ENCODE measurements at regions not wholly inside any gene's neighbourhood (a gene's known extent, or its start where the extent isn't known, plus 50 kb on each side); places are given as distances from the start of the nearest gene placed in this dataset.
"Not testable (repeated sequence)": the region's sequence is repeated elsewhere in the genome, so short reads cannot be mapped to it uniquely, and the experiment has no call there.

- H3K4me3 ChIP-seq (ENCODE audit: low read depth, low read length): no peak overlapping the region
- no peak for TF ChIP-seq MYC (IDR thresholded peaks at IDR 0.05; ENCODE audit: low read depth, low read length)
- no peak for TF ChIP-seq CTCF (IDR thresholded peaks at IDR 0.05; ENCODE audit: low read depth, low read length)
- peak; percentile 28 for DNase-seq (ENCODE audit: low read depth)
Observed at GRCh38 chr2:91477731-91478672, 2786.5 kb downstream of the RPIA start.

GRCh38 chr2:91478851-91479718, 2787.6 kb downstream of the RPIA start:
- DNase-seq (ENCODE audit: low read depth): peak; percentile 28

GRCh38 chr2:91485226-91485625, 2793.8 kb downstream of the RPIA start:
- DNase-seq (ENCODE audit: low read depth); H3K4me3 ChIP-seq (ENCODE audit: low read depth, low read length): not testable (repeated sequence)

More at GRCh38 chr2:91478851-91479718, 2787.6 kb downstream of the RPIA start:
- not testable (repeated sequence) for H3K4me3 ChIP-seq (ENCODE audit: low read depth, low read length)

GRCh38 chr2:91497129-91498064, 2805.9 kb downstream of the RPIA start:
- not testable (repeated sequence) for H3K4me3 ChIP-seq (ENCODE audit: low read depth, low read length)
- DNase-seq (ENCODE audit: low read depth): peak; percentile 1

GRCh38 chr2:91498065-91498449, 2806.6 kb downstream of the RPIA start:
- DNase-seq (ENCODE audit: low read depth); H3K4me3 ChIP-seq (ENCODE audit: low read depth, low read length): not testable (repeated sequence)

GRCh38 chr2:91498513-91499250, 2807.2 kb downstream of the RPIA start:
- not testable (repeated sequence) for H3K4me3 ChIP-seq (ENCODE audit: low read depth, low read length)
- peak; percentile 2 for DNase-seq (ENCODE audit: low read depth)

- H3K4me3 ChIP-seq (ENCODE audit: low read depth, low read length): not testable (repeated sequence)
- peak; percentile 0 for DNase-seq (ENCODE audit: low read depth)
Observed at GRCh38 chr2:91499431-91500050, 2808.1 kb downstream of the RPIA start.

- DNase-seq (ENCODE audit: low read depth); H3K4me3 ChIP-seq (ENCODE audit: low read depth, low read length): not testable (repeated sequence)
Observed at GRCh38 chr2:91500246-91500977, 2808.9 kb downstream of the RPIA start.

- peak; percentile 0 for DNase-seq (ENCODE audit: low read depth)
Observed at GRCh38 chr2:91500978-91501310, 2809.5 kb downstream of the RPIA start.

GRCh38 chr2:91501481-91502080, 2810.1 kb downstream of the RPIA start:
- H3K4me3 ChIP-seq (ENCODE audit: low read depth, low read length); DNase-seq (ENCODE audit: low read depth): not testable (repeated sequence)

More at GRCh38 chr2:91500978-91501310, 2809.5 kb downstream of the RPIA start:
- H3K4me3 ChIP-seq (ENCODE audit: low read depth, low read length): not testable (repeated sequence)

GRCh38 chr2:91503572-91503958, 2812.1 kb downstream of the RPIA start:
- H3K4me3 ChIP-seq (ENCODE audit: low read depth, low read length); DNase-seq (ENCODE audit: low read depth): not testable (repeated sequence)

- DNase-seq (ENCODE audit: low read depth): not testable (repeated sequence)
Observed at GRCh38 chr2:91503959-91504741, 2812.7 kb downstream of the RPIA start.

GRCh38 chr2:91508816-91509215, 2817.3 kb downstream of the RPIA start:
- DNase-seq (ENCODE audit: low read depth); H3K4me3 ChIP-seq (ENCODE audit: low read depth, low read length): not testable (repeated sequence)

More at GRCh38 chr2:91503959-91504741, 2812.7 kb downstream of the RPIA start:
- not testable (repeated sequence) for H3K4me3 ChIP-seq (ENCODE audit: low read depth, low read length)

- DNase-seq (ENCODE audit: low read depth); H3K4me3 ChIP-seq (ENCODE audit: low read depth, low read length): not testable (repeated sequence)
Observed at GRCh38 chr2:91509276-91509675, 2817.8 kb downstream of the RPIA start.

All from NB4 (cell line).